ENCODE measurements at regions not wholly inside any gene's neighbourhood (a gene's known extent, or its start where the extent isn't known, plus 50 kb on each side); places are given as distances from the start of the nearest gene placed in this dataset.

DNA sequence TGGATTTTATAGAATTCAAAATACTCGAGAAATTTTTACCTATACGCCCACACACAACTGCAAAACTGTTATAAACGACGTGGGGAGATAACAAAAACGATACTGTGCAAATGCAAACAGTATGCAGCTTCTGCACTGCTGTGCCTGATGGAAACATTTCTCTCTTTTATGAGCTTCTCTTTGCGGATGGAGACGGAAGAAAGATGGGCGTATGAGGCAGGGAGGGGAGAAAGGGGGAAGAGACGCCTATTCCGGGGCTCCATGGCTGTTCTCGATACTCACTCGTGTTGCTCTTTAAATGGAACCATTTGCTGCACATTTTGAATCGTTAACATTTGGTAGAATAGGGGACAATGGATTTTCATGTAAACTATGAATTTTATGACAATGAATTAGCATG, 69.1 kb upstream of the EXOC2 start:
- H3K79me2 ChIP-seq (ENCODE audit: control insufficient read depth, insufficient read depth, low read length), result no peaks in the 10 kb centered on the region
- TF ChIP-seq CBX3 (IDR thresholded peaks at IDR 0.05; ENCODE audit: borderline replicate concordance, low read depth) (no peak), TCF12 (IDR thresholded peaks at IDR 0.05; ENCODE audit: low read depth, low read length) (no peak), EED (IDR thresholded peaks at IDR 0.05; ENCODE audit: low read depth) (no peak), EP300 (IDR thresholded peaks at IDR 0.05; ENCODE audit: borderline replicate concordance in 1 of 2, control insufficient read depth in 1 of 2, low read depth in 2 of 2, low read length in 2 of 2) (no peak), BCLAF1 (IDR thresholded peaks at IDR 0.05) (no peak), PRDM15 (CRISPR knock-in tag; IDR thresholded peaks at IDR 0.05) (no peak), PAX8 (IDR thresholded peaks at IDR 0.05) (no peak), LARP7 (IDR thresholded peaks at IDR 0.05) (no peak), RUNX3 (IDR thresholded peaks at IDR 0.05; ENCODE audit: low read length) (no peak), CHD2 (IDR thresholded peaks at IDR 0.05; ENCODE audit: borderline replicate concordance, low read depth, low read length) (no peak), ASH2L (IDR thresholded peaks at IDR 0.05; ENCODE audit: borderline replicate concordance, low read depth) (no peak), MEF2A (IDR thresholded peaks at IDR 0.05; ENCODE audit: insufficient read depth, low read depth, low read length) (no peak), HCFC1 (IDR thresholded peaks at IDR 0.05; ENCODE audit: low read length) (no peak), CHD4 (IDR thresholded peaks at IDR 0.05) (no peak), CEBPB (IDR thresholded peaks at IDR 0.05; ENCODE audit: borderline replicate concordance in 1 of 2, low read depth in 2 of 2, low read length in 2 of 2) (no peak), SIN3A (IDR thresholded peaks at IDR 0.05; ENCODE audit: low read depth, low read length) (no peak)
- TF ChIP-seq, protein P1, sequence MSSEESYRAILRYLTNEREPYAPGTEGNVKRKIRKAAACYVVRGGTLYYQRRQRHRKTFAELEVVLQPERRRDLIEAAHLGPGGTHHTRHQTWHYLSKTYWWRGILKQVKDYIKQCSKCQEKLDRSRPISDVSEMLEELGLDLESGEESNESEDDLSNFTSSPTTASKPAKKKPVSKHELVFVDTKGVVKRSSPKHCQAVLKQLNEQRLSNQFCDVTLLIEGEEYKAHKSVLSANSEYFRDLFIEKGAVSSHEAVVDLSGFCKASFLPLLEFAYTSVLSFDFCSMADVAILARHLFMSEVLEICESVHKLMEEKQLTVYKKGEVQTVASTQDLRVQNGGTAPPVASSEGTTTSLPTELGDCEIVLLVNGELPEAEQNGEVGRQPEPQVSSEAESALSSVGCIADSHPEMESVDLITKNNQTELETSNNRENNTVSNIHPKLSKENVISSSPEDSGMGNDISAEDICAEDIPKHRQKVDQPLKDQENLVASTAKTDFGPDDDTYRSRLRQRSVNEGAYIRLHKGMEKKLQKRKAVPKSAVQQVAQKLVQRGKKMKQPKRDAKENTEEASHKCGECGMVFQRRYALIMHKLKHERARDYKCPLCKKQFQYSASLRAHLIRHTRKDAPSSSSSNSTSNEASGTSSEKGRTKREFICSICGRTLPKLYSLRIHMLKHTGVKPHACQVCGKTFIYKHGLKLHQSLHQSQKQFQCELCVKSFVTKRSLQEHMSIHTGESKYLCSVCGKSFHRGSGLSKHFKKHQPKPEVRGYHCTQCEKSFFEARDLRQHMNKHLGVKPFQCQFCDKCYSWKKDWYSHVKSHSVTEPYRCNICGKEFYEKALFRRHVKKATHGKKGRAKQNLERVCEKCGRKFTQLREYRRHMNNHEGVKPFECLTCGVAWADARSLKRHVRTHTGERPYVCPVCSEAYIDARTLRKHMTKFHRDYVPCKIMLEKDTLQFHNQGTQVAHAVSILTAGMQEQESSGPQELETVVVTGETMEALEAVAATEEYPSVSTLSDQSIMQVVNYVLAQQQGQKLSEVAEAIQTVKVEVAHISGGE (CRISPR knock-in tag; IDR thresholded peaks at IDR 0.05), result no peak

More for the DNA sequence above, 69.1 kb upstream of the EXOC2 start:
- in situ Hi-C loops (cut with MboI), result no loop called here
- H3K4me3 ChIP-seq, result no peak overlapping the region
- WGBS (ENCODE audit: insufficient coverage, insufficient replicate concordance, low lambda C conversion rate, missing lambda C conversion rate), result 34% methylated on average over 13 of the region's 13 CpGs
- ChIA-PET SMC1A (ENCODE audit: uncharacterized antibody, unreplicated experiment) (no interaction called here), RAD21 (ENCODE audit: unreplicated experiment) (no interaction called here), POLR2A (no interaction called here), CTCF (no interaction called here)
- no peaks in the 10 kb centered on the region for H3K36me3 ChIP-seq (ENCODE audit: control insufficient read depth in 2 of 2, insufficient read depth in 2 of 2, low read length in 1 of 2)
- H3K4me2 ChIP-seq (ENCODE audit: control insufficient read depth, insufficient read depth), result no peak overlapping the region
- H3K27ac ChIP-seq (ENCODE audit: control insufficient read depth, insufficient read depth), result no peak overlapping the region
- intact Hi-C loops (cut with micrococcal nuclease; ENCODE audit: unreplicated experiment), result no loop called here
- H2AFZ ChIP-seq (ENCODE audit: control insufficient read depth, low read depth, low read length), result no peak overlapping the region
- H3K27me3 ChIP-seq (replicated peaks in 1 of 2; ENCODE audit: control insufficient read depth in 2 of 2, insufficient read depth in 2 of 2, low read length in 1 of 2), result peaks cover 0 to 2% of the 10 kb centered on the region in 2 experiments; a peak in 1 of 4 replicates
- no peaks in the 10 kb centered on the region for H3K4me1 ChIP-seq (ENCODE audit: control insufficient read depth, insufficient read depth, low read length)
- H4K20me1 ChIP-seq (ENCODE audit: control insufficient read depth, insufficient read depth), result no peaks in the 10 kb centered on the region
- no peak overlapping the region for H3K9ac ChIP-seq (ENCODE audit: control insufficient read depth, insufficient read depth, low read length)
- BruUV-seq (replicated peaks), result no TSS peak
- ATAC-seq, result no peak
- DNase-seq (ENCODE audit: low read depth, low spot score), result no peak
- no peak for FAIRE-seq
- no peaks in the 10 kb centered on the region; the same call in 1 of the 3 replicates for H3K9me3 ChIP-seq (replicated peaks; ENCODE audit: control insufficient read depth, insufficient read depth, low read length)

Data from GM12878 (cell line).